K562 (cell line): ENCODE measurements at regions not wholly inside any gene's neighbourhood (a gene's known extent, or its start where the extent isn't known, plus 50 kb on each side); places are given as distances from the start of the nearest gene placed in this dataset.

ENCODE experiments used
- CEBPG ChIP-seq, 3 experiments: fragments of 200-800 bp in 1 of 3; sonication (Bioruptor generic) in 1 of 3; sonication (generic) in 1 of 3; formaldehyde crosslinking in 1 of 3; IDR thresholded peaks in 2 of 3; conservative IDR thresholded peaks in 1 of 3; 2 replicates each; pipeline versions ENCODE4 v1.6.1 to v1.8.0; 2016 to 2022; ENCODE audit warnings: missing compliant biosample characterization in 2 of 3, missing genetic modification characterization in 2 of 3, mild to moderate bottlenecking in 1 of 3, missing genetic modification reagents in 1 of 3
- HSF4 ChIP-seq: fragments of 250-450 bp; sonication (Bioruptor Pico); IDR thresholded peaks from 2 replicates; pipeline ENCODE4 v2.1.2; 2022; ENCODE audit warnings: mild to moderate bottlenecking, moderate library complexity, borderline replicate concordance
- KAT8 ChIP-seq: fragments of 450-650 bp; IDR thresholded peaks from 2 replicates; pipeline ENCODE4 v1.6.1; 2016; ENCODE audit warnings: low read depth, mild to moderate bottlenecking
- MXD1 ChIP-seq: fragments of 250-450 bp; sonication (Bioruptor Pico); IDR thresholded peaks from 2 replicates; pipeline ENCODE4 v1.8.0; 2021; ENCODE audit warnings: borderline replicate concordance, mild to moderate bottlenecking, moderate library complexity; ENCODE audit not compliant: poor library complexity, severe bottlenecking
- NFRKB ChIP-seq: fragments of 450-650 bp; IDR thresholded peaks from 2 replicates; pipeline ENCODE4 v1.6.1; 2016; ENCODE audit warnings: low read depth
- SNRNP70 ChIP-seq: fragments of 200-400 bp; formaldehyde crosslinking; optimal IDR thresholded peaks from 2 replicates; pipeline ENCODE3; 2017; ENCODE audit warnings: low read depth, low read length
- THAP7 ChIP-seq: fragments of 250-450 bp; sonication (Bioruptor Pico); IDR thresholded peaks from 2 replicates; pipeline ENCODE4 v1.5.0; 2021
- ZNF23 ChIP-seq: fragments of 250-450 bp; sonication (Bioruptor Pico); IDR thresholded peaks from 2 replicates; pipeline ENCODE4 v1.4.0; 2020; ENCODE audit warnings: mild to moderate bottlenecking
- ZNF24 ChIP-seq: fragments of 450-650 bp; IDR thresholded peaks from 2 replicates; pipeline ENCODE4 v1.6.1; 2016
- TF ChIP-seq, protein P1 (sequence below), 2 experiments: fragments of 450-650 bp in 1 of 2; sonication (generic) in 1 of 2; formaldehyde crosslinking in 1 of 2; IDR thresholded peaks; 2 replicates each; pipeline versions ENCODE4 v1.7.1 to v1.9.0; 2016 to 2022; ENCODE audit warnings: inconsistent platforms in 1 of 2, mild to moderate bottlenecking in 1 of 2, missing genetic modification reagents in 1 of 2

DNA sequence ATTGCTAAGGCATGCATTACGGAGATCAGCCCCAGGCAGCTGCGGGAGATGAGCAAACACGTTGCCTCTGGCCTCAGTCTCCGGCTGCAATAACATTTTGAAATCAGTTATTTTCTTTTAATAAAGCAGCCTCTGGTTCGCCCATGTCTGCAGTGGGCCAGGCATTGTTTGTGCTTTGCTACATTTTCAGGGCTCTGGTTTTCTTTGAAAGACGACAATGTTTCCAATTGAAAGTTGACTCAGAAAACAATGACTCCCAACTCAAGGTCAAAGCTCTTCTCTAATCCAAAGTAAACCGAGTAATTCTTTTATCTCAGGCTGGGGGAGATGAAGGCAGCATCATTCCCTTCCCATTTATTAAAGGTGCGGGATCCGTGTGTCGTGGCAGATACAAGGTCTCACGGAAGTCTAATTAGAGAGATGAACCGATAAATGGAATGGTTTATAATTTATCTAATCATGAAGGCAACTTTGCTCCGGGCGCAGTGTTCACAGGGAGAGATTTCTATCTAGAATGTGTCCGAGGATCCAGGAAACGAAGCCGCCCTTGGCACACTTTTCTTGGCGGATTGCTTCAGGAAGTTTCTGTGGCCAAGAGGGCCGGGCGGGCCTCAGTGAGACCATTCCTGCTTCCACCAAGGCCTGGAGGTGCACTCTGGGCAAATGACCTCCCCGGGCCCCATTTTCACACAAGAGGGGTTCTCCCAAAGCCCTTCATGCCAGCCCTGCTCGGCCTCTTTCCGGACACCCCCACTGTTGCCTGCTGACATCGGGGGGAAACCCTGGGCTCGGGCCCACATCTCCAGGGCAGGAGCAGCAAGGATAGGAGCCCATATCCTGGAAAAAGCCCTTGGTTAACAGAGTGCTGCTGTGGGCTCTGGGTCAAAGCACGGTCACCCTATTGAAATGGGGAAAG, 811.4 kb downstream of the BRD1 start (continued):
- TF ChIP-seq, protein P1, sequence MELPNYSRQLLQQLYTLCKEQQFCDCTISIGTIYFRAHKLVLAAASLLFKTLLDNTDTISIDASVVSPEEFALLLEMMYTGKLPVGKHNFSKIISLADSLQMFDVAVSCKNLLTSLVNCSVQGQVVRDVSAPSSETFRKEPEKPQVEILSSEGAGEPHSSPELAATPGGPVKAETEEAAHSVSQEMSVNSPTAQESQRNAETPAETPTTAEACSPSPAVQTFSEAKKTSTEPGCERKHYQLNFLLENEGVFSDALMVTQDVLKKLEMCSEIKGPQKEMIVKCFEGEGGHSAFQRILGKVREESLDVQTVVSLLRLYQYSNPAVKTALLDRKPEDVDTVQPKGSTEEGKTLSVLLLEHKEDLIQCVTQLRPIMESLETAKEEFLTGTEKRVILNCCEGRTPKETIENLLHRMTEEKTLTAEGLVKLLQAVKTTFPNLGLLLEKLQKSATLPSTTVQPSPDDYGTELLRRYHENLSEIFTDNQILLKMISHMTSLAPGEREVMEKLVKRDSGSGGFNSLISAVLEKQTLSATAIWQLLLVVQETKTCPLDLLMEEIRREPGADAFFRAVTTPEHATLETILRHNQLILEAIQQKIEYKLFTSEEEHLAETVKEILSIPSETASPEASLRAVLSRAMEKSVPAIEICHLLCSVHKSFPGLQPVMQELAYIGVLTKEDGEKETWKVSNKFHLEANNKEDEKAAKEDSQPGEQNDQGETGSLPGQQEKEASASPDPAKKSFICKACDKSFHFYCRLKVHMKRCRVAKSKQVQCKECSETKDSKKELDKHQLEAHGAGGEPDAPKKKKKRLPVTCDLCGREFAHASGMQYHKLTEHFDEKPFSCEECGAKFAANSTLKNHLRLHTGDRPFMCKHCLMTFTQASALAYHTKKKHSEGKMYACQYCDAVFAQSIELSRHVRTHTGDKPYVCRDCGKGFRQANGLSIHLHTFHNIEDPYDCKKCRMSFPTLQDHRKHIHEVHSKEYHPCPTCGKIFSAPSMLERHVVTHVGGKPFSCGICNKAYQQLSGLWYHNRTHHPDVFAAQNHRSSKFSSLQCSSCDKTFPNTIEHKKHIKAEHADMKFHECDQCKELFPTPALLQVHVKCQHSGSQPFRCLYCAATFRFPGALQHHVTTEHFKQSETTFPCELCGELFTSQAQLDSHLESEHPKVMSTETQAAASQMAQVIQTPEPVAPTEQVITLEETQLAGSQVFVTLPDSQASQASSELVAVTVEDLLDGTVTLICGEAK (IDR thresholded peaks at IDR 0.05), result no peak
- TF ChIP-seq, protein P1 (CRISPR knock-in tag; IDR thresholded peaks at IDR 0.05), result no peak
- no peak for TF ChIP-seq CEBPG (CRISPR knock-in tag; IDR thresholded peaks at IDR 0.05)
- no peak for TF ChIP-seq CEBPG (tag; conservative IDR thresholded peaks at IDR 0.05 in 1 of 2, IDR thresholded peaks at IDR 0.05 in 1 of 2)
- no peak for TF ChIP-seq HSF4
- no peak for TF ChIP-seq THAP7 (CRISPR knock-in tag)
- TF ChIP-seq MXD1 (CRISPR knock-in tag), result no peak
- no peak for TF ChIP-seq SNRNP70
- TF ChIP-seq KAT8, result no peak
- TF ChIP-seq ZNF23, result no peak
- no peak for TF ChIP-seq NFRKB
- no peak for TF ChIP-seq ZNF24
